HK-2 (cell line): ENCODE measurements at regions not wholly inside any gene's neighbourhood (a gene's known extent, or its start where the extent isn't known, plus 50 kb on each side); places are given as distances from the start of the nearest gene placed in this dataset.

ENCODE experiments used
- DNase-seq: peaks from one replicate; pipeline ENCODE4 v3.0.0-alpha.2; 2018; ENCODE audit not compliant: unreplicated experiment

DNA sequence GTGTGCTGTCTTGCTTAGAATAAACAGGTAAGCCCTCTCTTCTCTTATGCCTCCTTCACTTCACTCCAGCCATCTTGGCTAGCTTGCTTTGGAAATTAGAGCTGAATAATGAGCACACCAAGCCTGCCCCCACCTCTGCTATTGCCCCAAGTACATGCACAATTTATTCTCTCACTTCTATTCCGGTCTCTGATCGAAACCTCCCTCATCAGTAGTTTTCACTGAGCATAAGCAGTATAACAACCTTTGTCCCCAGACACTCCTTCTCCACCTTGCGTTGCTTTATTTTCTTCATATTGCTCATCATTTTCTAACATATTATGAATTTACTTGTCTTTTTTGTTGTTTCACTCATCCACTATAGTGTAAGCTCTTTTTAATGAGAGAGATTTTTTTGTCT lies 253.4 kb downstream of the GXYLT1 start:
- DNase-seq, result no peak

DNA sequence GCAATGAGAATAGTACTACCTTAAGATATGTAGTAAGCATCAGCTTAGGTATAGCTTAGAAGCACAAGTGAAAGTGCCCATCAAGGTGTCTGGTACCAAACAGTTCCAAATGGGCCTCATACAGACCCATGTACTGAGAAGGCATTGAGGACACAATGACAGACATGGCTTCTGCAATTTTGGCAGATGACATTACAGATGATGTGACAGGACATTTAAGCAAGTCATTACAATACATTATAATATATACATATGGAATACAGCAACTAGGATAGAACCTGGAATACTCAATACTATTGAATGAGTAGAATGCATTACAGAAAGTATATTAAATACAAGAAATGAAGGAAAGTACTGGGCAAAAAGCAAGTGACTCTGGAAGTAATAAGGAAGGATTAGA lies 256.4 kb downstream of the GXYLT1 start:
- DNase-seq, result no peak

DNA sequence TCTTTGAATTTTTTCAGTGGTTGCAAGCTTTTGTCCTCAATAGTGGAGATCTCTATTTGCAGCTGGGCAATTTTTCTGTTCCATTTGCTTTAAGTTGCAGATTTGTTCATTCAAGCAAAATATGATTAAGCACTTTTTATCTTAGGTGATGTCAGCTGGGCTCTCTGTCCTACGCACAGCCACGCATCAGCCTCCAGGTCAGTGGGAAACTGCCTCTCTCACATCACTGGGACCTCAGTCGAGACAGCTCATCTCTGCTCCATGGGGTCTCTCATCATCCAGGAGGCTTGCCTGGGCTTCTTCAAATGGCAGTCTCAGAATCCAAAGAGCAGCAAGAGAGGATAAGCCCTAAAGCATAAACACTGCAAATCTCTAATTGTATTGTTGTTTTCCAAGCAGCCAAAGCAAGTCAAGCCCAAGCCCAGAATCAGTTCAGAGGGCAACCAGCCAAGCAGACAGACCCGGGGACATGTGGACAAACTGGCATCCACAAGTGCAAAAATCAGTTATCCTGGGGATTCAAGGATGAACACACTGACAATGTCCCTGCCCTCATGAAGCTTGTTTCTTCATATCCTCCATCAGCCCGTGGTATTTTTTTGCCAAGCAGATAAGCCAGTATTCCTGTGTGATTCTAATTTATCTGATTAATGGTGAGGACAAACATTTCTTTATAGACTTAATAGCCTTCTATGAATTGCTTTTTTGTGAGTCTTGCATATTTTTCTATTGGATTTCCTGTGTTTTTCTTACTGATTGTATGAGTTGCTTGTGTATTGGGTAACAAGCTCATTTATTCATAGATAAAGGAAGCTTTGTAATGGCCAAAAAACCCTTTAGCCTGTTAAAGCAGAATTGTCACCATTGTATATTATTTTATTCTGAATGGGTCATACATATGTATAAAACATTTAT lies 262.5 kb downstream of the GXYLT1 start:
- DNase-seq, result no peak

DNA sequence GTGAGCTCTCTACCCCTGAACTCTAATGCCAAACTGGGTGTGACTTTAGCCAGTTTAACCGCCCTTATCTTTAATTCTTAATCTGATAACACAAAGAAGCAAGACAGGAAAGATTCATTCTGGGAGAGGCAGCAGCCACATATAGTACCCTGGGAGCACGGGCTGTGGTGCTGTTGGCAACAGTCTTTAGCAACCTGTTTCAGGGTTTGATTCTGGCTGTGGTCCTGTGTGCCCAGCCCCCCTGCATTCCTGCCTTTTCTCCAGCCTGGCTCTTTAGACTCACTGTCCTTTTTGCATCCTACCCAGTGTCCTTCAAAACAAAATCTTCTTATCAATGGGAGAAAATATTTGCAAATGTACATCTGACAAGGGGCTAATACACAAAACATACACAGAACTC lies 275.2 kb downstream of the GXYLT1 start:
- DNase-seq, result no peak

DNA sequence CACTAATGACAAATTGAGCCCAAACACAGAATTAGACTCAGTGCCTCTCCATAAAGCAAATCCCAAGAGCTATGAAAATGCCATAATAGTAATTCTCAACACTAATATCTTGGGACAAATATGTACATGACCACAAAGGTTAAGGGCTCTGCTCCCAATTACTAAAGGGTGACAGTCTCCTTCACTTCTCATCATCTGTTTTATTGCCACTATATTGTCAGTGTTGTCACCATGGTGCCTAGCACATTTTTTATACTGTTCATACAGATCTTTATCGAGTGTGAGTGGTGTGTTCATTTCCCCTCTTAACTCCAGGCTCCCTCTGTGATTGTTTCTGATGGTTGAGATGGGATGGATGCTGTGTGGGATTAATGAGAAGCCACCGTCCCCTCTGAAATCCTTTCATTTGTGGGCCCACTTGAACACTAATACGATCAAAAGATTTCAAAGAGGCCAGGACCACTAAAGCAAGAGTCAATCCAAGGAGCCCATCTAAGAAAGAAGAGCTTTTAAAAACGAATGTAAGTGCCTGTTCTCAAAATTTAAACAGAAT lies 277.7 kb downstream of the GXYLT1 start:
- DNase-seq, result no peak

DNA sequence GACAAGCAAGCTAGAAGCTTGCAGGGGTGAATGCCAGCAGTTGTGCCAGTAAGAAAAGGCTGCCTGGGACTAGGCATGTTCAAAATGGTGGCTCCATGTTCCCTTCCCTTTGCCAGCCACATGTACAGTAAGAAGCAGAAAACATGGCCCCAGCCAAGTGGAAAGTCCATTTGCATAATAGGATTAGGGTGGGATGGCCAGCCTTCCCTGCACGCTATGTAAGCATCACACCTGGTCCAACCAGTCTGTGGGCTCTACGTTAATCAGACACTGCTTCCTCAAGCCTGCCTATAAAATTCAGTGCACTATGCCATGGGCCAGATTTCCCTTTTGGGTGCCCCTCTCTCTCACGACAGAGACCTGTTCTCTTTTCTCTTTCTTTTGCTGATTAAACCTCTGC lies 288.4 kb downstream of the GXYLT1 start:
- DNase-seq, result no peak

DNA sequence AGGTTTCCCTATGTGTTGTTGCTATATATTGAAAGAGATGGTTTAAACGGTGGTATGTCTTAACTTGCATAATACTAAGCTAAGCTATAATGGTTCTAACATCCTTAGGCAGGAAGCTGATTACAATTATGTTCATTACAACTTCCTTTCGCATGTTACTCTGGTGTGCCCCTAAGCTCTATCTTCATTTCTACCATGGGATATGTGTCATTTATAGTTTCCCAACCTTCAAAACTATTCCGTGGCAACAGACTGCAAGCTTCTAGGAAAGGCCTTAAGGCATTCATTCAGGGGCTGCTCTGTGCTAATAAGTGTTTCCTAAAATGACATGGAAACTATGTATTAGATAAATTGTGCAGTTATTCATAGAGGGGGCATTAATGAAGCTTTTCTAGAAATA lies 294.6 kb downstream of the GXYLT1 start:
- DNase-seq, result no peak

DNA sequence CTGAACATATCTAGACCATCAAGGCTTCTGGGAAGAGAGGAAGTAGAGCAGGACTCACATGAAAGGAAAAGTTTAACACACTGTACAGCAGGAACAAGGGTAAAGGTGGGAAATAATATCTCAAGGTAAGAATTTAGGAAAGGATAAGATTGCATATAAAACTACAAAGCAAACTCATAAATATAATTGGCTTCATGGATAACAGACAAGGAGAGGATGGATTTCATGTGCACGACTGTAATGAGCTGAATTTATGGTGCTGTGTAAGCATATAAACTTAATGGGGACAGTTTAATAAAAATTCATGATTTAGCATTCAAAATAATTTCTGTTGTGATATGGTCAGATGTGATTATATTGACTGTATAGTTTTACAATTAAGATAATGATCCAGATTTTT lies 298.0 kb downstream of the GXYLT1 start:
- DNase-seq, result no peak

DNA sequence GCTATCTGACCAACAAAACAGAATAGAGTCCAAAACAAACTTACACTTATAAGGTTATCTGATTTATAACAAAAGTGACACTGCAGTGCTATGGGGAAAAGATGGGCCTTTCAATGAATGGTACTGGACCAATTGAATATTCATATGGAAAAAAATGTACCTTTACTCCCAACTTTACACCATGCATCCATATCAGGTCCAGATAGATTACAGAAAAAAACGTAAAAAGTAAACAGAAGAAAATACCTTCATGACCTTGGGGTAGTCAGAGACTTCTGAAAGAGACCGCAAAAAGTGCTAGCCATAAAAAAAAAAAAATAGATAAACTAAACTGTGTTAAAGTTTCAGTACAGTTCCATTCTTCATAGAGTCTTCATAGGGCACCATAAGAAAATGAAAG lies 308.3 kb downstream of the GXYLT1 start:
- no peak for DNase-seq

DNA sequence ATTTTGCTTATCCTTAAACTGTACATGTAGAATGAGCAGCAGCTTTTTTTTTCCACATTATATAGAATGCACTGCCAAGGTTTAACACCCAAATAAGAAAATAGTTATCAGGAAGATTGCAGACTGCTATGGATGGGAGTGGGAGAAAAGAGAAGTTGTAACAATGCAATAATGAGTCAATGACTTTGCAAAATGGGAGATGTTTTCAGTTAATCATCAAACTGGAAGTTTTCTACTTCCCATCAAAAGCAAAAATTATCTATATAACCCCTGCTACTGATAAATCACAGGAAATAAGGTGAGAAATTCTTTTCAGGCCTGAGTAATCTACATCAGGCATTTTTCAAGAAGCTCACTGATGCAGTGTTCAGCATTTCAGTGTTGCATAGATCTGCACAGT lies 309.1 kb downstream of the GXYLT1 start:
- no peak for DNase-seq

DNA sequence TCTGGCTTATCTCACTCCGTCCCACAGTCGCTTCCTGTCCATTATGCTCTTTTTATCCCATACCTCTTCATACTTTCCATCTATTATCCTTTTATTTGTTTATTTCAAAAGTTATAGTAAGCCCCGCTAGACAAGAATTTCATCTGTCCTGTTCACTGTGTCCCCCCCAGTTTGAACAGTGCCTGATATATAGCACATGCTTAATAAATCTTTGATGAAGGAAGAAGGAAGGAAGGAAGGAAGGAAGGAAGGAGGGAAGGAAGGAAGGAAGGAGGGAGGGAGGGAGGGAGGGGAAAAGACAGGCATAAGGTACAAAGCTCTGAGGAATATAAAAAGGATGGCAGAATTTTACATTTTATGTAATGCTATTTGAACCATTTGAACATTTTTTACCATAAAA lies 324.7 kb downstream of the GXYLT1 start:
- DNase-seq, result no peak

DNA sequence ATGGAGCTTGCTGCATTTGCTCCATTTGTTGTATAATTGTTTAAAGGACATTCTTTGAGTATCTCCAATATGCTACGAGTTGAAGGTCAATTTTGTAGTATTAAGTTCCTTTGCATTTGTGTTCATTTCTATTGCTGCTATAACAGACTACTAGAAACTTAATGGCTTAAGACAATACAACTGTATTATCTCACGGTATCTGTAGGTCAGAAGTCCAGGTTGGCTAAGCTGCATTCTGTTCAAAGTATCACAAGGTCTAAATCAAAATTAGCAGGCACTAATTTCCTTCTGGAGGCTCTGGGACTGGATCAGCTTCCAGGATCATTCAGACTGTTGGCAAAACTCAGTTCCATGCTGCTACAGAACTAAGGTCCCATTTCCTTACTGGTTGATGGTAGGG lies 340.6 kb downstream of the GXYLT1 start:
- no peak for DNase-seq

DNA sequence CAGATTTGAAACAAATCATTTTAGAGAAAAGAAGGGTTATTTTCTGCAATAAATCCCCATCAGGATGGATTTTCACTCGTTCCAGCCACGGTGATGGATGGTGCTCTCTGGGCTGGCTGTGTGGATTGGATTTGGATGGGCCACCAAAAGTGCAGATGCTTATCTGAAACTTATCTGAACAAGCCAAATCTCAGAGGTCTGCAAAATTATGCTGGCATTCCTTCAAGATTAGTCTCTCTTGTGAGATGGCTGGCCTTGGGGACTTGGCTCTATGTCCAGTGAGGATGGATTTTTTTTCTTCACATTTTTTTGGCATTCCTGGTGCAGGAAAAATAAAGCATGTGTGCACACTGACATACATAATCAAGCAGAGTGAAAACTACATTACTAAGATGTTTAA lies 341.9 kb downstream of the GXYLT1 start:
- no peak for DNase-seq

DNA sequence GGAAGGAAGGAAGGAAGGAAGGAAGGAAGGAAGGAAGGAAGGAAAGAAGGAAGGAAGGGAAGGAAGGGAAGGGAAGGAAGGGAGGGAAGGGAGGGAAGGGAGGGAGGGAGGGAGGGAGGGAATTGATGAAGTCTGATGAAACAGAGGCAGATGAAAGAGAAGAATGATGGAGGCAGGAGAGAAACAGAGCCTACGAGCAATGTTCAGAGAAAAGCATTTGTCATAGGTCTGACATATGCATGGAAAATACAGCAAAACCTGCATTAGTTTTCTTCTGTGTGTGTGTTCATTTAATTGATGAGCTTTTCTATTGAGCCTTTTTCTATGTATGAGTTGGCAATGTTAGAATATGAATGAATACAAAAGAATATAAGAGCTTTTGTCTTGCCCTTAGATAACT lies 343.4 kb downstream of the GXYLT1 start:
- no peak for DNase-seq

DNA sequence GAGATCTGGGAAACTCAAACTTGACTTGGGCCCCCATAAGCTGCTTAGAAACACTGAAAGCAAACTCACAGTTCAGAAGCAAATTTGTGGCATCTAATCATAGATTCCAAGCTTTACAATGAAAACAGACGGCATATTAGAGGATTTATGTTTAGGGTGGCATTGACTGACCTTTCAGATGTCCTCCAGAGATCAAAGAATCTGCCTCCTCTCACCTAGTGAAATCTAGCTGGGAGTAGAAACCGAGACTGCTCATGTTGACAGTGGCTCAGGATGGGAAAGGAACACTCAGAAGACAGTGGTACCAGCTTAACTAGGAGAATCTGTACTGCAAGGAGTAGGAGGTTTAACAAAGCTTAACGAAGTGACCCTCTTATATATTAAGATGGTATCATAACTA lies 345.0 kb downstream of the GXYLT1 start:
- no peak for DNase-seq

DNA sequence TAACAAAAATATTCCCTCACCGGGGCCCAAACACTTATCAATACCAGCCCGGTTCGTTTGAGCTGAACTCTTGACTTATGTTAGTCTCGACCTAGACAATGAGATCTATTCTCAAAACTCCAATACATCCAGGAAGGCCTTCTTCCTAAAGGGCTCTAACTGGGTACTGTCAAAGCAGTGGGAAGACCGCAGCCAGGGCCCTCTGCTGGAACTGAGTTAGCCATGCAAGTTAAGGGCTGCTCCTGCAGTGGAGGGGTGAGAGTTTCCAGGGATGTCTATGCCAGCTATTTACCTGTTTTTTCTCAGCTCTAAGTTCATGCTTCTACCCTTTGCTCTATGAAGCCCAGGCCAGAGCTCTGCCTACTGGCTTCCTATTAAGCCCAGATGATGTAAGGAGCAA lies 348.8 kb downstream of the GXYLT1 start:
- DNase-seq, result peak; percentile 6

DNA sequence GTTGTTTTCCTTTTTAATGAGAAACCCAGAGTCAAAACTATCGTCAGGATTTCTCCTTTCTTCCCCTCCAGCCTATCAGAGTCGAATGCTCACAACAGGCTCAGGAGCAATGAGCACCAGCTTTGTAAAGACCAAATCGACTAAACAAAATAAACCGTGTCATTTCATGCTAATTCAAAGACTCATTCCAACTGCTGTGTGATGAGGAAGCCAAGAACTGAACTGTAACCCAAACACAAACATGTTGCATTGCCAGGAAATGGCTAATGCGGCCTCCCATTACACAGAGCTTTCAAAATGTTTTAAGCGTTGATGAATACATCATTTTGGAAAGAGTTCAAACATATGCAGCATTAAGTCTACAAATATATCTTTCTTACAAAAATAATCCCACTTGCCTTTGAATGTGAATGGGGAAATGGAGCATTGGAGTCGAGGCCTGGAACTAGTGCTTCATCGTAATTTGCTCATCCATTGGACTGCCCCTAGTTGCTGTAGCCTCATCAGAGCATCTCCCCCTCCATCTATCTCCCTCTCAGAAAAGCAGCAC lies 349.5 kb downstream of the GXYLT1 start:
- no peak for DNase-seq

DNA sequence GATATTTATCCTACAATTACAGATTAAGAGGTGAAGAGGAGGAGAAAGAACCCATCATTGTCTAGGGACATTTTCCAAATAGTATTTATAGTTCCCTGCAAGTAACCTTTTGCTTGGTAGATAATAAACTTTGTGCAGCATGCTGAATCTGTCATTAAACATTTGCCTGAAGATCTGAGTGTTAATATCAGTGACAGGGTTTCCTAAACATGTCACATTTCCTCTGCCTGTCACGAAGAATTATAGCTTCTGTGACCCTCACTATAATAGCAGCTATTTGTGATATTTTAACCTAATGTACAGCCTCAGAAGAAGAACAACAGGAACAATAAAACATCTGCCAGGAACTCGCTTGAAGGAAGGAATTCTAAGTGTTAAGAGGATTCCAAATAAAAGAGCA lies 350.3 kb downstream of the GXYLT1 start:
- DNase-seq, result no peak

DNA sequence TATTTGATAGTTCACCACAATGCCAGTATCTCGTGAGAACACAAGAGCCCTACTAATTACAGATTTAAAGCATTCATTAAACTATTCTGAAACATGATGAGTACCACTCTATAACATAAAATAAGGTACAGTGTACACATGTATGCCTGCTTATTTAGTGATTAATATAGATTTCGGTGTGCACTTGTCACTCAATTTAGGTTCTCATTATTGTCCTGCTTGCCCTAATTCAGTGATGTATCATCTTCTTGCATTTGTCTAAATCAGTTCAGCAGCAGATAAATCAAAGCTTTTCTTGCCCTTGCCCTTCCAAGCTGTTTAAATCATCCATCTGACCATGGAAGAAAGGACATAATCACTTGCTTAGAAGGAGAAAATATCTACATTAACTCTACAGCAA lies 359.7 kb downstream of the GXYLT1 start:
- no peak for DNase-seq

DNA sequence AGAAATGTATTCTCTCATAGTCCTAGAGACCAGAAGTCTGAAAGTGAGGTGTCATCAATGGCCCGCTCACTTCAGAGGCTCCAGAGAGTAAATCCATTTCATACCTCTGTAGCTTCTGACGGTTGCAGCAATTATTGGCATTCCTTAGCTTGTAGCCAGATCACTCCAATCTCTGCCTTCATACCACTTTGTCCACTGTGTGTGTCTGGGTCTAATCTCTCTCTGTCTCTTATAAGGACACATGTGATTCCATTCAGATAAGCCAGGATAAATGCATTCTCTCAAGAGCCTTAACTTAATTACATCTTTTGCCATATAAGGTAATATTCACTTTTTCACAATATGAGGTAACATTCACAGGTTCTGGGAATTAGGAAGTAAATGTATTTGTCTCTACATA lies 365.7 kb downstream of the GXYLT1 start:
- DNase-seq, result no peak

DNA sequence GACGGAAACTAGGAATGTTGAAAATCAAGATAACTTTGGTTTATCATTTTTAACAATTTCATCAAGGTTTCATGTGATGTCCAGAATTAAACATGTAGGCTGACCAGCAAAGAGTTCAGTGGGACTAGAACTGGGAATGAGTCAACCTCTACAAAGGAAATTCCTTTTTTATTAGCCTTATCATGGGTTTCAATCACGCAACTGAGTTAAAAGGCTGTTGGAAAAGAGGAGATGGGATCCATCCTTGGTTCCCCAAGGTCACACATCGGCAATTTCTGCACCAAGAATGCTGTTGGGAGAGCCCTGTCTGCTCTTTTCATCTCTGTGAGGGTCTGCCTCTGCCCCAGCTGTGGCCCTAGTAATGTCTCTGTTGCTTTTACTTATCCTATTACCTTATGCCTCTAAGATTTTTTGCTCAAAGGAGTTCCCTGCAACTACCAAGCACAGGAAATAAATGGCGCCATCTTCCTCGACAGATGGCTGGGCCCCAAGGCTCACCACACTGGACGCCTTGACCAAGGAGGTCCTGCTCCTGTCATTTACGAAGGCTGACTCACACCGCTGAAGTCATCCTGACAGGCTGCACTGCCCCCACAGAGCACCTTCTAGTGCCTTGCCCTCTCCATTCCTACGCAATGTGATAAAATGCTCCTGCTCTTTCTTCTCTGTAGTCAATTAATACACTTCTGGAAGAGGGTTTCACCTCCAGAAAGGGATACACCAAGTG lies 367.4 kb downstream of the GXYLT1 start:
- DNase-seq, result peak; percentile 2

DNA sequence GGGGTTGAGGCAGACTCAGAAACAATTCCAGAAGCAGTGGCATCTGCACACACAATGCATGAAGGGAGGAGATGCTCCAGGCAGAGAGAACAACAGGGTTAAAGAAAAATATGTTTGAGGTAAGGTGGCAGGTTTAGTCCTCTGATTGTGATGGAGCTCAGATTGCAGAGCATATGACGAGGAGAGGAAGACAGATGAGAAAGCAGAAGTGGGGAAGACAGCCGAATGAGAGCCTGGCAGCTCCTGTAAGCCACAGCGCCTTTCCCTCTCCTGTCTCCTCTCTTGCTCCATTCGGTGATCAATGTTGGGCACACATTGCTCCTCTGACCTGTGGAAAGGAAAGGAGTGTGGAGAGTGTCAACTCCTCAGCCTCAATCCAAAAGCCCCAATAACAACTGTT lies 372.2 kb downstream of the GXYLT1 start:
- DNase-seq, result no peak

DNA sequence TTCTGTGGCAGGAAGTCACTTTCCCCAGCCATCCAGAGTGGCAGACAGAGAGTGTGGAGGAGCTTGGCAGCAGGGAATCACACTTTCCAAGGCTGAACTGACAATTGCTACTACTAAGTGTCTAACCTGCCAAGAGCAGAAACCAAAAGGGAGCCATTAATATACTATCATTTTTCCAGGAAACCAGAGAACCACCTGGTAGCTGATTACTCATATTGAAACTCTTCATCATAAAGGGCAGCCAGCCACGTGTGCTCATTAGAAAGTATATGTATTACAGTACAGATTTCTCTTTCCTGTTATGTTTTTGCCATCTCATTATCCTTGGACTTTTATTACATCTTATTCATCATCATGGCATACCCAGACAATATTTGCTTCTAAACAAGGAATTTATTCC lies 374.9 kb downstream of the GXYLT1 start:
- DNase-seq, result no peak
